Activated CD8-positive, alpha-beta memory T cell treated with anti-CD3 and anti-CD28 coated beads, Interleukin-2, amount 50 U/mL, for 1 hour (primary cell): ENCODE measurements at regions not wholly inside any gene's neighbourhood (a gene's known extent, or its start where the extent isn't known, plus 50 kb on each side); places are given as distances from the start of the nearest gene placed in this dataset.

ENCODE experiments used
- DNase-seq: peaks from one replicate; pipeline ENCODE4 v3.0.0-alpha.2; 2020; ENCODE audit errors: extremely low read depth

GRCh38 chr1:61627365-61627764 is 97.6 kb downstream of the TM2D1 start:
- DNase-seq, result no peak

- no peak for DNase-seq
Observed at GRCh38 chr1:61626816-61627215, 98.1 kb downstream of the TM2D1 start.

DNA sequence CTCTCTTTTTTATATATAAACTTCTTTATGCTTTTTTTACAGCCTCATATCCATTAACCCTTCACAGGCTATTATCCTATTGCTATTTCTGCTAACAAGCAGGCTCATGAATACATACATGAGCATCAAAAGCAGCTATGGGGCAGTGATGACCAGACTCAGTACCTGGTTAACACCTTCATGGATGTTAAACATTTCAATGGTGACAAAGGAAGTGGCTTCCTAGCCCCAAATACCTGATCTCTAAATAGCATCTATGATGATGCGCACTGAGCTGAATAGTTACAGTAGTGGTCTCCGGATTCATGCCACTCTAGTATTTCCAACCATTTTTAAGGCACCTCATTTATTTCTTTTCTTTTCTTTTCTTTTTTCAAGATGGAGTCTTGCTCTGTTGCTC is 101.1 kb downstream of the TM2D1 start:
- no peak for DNase-seq

DNA sequence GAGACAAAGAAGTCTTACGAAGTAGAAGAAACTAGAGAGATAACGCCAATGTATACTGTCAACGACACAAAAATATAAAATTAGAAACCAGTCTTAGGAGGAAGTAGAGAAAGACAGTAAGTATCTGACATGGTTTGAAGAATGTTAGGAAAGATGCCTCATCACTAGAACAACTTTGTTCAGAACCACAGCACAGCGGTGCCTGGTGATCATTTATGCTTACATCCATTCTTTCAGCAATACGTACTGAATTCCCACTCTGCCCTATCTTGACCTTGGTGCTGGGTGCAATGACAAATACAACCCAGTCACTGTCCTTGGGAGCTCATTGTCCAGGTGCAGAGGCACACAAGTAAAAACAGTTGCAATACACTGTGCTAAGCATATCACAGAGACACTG is 104.4 kb downstream of the TM2D1 start:
- DNase-seq, result no peak

DNA sequence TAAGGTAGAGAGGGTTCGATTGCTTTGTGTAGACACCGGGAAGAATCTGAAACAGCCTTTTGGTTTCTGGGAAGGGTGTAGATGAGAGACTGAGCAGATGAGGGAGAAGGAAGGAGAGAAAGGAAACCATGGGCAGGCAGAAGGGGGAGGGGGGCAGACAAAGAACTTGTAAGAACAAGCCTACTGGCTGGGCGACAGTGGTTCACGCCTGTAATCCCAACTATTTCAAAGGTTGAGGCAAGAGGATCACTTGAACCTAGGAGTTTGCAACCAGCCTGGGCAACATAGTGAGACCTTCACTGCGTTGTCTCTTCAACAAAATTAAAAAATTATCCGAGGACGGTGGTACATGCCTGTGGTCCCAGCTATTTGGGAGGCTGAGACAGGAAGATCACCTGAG is 106.2 kb downstream of the TM2D1 start:
- no peak for DNase-seq

GRCh38 chr1:61618193-61618592 is 106.7 kb downstream of the TM2D1 start:
- no peak for DNase-seq

DNA sequence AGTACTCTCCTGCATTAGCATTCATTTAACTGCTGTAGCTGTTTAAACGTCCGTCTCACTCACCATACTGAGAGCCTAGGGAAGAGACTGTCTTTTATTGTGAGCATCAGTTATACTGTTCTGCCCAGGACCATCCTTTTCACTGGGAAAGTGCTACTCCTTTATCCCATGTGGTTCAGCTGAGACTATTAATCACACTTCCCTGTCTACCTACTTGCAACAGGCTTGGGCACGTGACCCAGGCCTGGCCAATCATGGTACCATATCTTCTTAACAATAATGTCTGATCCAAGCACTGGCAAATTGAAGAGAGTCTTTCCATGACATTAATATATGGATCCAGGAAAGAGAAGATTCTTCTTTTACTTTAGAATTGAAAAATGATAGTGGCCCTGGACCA is 108.1 kb downstream of the TM2D1 start:
- DNase-seq, result no peak

- no peak for DNase-seq
Observed at GRCh38 chr1:61612602-61613001, 112.3 kb downstream of the TM2D1 start.

GRCh38 chr1:61609040-61609439 is 115.9 kb downstream of the TM2D1 start:
- DNase-seq, result no peak

- no peak for DNase-seq
Observed at GRCh38 chr1:61607448-61607847, 117.5 kb downstream of the TM2D1 start.

- no peak for DNase-seq
Observed at GRCh38 chr1:61606448-61607312, 118.3 kb downstream of the TM2D1 start.

- no peak for DNase-seq
Observed at GRCh38 chr1:61605607-61606321, 119.2 kb downstream of the TM2D1 start.

- DNase-seq, result no peak
Observed at GRCh38 chr1:61604684-61605083, 120.3 kb downstream of the TM2D1 start.

- no peak for DNase-seq
Observed at GRCh38 chr1:61604261-61604660, 120.7 kb downstream of the TM2D1 start.

- no peak for DNase-seq
Observed at GRCh38 chr1:61602663-61603062, 122.3 kb downstream of the TM2D1 start.

DNA sequence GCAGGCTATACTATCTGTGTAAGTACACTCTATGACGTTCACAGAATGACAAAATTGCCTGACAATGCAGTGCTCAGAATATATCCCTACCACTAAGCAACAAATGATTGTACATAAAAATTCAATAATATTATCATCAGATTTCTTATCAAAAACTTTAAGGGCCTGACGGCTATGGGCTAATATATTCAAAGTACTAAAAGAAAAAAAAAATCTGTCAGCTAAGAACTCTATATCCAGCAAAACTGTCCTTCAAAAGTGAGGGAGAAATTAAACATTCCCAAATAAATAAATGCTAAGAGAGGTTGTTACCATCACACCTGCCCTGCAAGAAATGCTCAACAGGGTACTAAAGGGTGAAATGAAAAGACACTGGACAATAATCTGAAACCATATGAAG is 127.3 kb downstream of the TM2D1 start:
- DNase-seq, result no peak

DNA sequence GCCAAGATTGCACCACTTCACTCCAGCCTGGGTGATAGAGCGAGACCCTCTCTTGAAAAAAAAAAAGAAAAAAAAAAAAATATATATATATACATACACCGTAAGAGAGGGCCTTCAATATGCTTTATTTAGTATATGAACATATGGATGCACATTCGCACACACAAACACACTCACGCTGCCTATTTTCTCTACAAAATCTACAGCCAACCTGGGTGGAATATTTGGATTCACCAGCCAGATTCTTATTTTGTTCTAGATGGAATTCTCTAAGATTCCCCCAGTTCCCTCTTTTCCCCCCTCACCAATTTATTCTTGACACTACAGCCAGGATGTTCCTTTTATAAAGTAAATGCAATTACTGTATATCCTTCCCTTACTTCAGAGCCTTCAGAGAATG is 131.6 kb downstream of the TM2D1 start:
- DNase-seq, result no peak

GRCh38 chr1:61591351-61591750 is 133.6 kb downstream of the TM2D1 start:
- DNase-seq, result no peak

- DNase-seq, result peak; percentile 12
Observed at GRCh38 chr1:61588736-61589672, 135.9 kb downstream of the TM2D1 start.

- DNase-seq, result no peak
Observed at GRCh38 chr1:61585714-61586113, 139.2 kb downstream of the TM2D1 start.

DNA sequence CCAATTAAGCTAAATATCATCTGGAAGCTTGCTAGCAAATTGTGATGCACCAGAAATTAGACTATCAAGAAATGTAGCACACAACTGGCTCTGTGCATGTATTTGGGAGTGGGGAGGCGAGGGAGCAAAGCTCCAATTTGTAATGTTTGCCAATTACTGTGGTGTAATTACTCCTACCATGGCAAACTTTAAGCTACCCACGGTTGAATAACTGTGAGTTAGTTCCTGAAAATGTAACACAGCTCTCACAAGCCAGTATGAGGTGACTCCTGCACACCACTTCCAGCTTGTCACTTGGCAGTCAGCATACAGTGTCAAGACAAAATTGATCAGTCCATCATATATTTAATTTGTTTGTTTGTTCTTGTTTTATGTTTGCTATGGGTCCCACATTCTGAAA is 141.2 kb downstream of the TM2D1 start:
- no peak for DNase-seq

- no peak for DNase-seq
Observed at GRCh38 chr1:61581251-61581650, 143.7 kb downstream of the TM2D1 start.
